HG02678 (cell line): ENCODE measurements at regions not wholly inside any gene's neighbourhood (a gene's known extent, or its start where the extent isn't known, plus 50 kb on each side); places are given as distances from the start of the nearest gene placed in this dataset.
"Not testable (repeated sequence)": the region's sequence is repeated elsewhere in the genome, so short reads cannot be mapped to it uniquely, and the experiment has no call there.

Experiments
- ATAC-seq: cut with Tn5 transposase; IDR thresholded peaks from one replicate; pipeline ENCODE4 v1.9.1; 2021; ENCODE audit warnings: mild to moderate bottlenecking, moderate library complexity; ENCODE audit not compliant: unreplicated experiment

GRCh38 chr1:163633366-163633765, 311.6 kb downstream of the NUF2 start:
- ATAC-seq, result no peak

GRCh38 chr1:163645676-163646075, 323.9 kb downstream of the NUF2 start:
- ATAC-seq, result not testable (repeated sequence)

GRCh38 chr1:163650624-163651023, 328.9 kb downstream of the NUF2 start:
- ATAC-seq, result no peak

GRCh38 chr1:163652441-163652840, 330.7 kb downstream of the NUF2 start:
- no peak for ATAC-seq

- ATAC-seq, result no peak
Observed at GRCh38 chr1:163655565-163655964, 333.8 kb downstream of the NUF2 start.

- no peak for ATAC-seq
Observed at GRCh38 chr1:163656095-163656759, 334.5 kb downstream of the NUF2 start.

- ATAC-seq, result no peak
Observed at GRCh38 chr1:163657719-163658118, 336.0 kb downstream of the NUF2 start.

GRCh38 chr1:163661391-163661790, 339.6 kb downstream of the NUF2 start:
- no peak for ATAC-seq

- ATAC-seq, result no peak
Observed at GRCh38 chr1:163664671-163665335, 343.0 kb downstream of the NUF2 start.

GRCh38 chr1:163668472-163668871, 346.7 kb downstream of the NUF2 start:
- no peak for ATAC-seq

- no peak for ATAC-seq
Observed at GRCh38 chr1:163670989-163671757, 349.4 kb downstream of the NUF2 start.

- ATAC-seq, result no peak
Observed at GRCh38 chr1:163672976-163673758, 351.4 kb downstream of the NUF2 start.

GRCh38 chr1:163673759-163674151, 352.0 kb downstream of the NUF2 start:
- ATAC-seq, result no peak

- ATAC-seq, result no peak
Observed at GRCh38 chr1:163674236-163674635, 352.5 kb downstream of the NUF2 start.

- no peak for ATAC-seq
Observed at GRCh38 chr1:163684785-163685184, 363.0 kb downstream of the NUF2 start.

GRCh38 chr1:163692266-163692665, 370.5 kb downstream of the NUF2 start:
- ATAC-seq, result no peak

- peak; percentile 64 for ATAC-seq
Observed at GRCh38 chr1:163697137-163697536, 375.4 kb downstream of the NUF2 start.

- no peak for ATAC-seq
Observed at GRCh38 chr1:163701783-163702374, 380.1 kb downstream of the NUF2 start.

- no peak for ATAC-seq
Observed at GRCh38 chr1:163703794-163704193, 382.0 kb downstream of the NUF2 start.

- ATAC-seq, result no peak
Observed at GRCh38 chr1:163706915-163707314, 385.2 kb downstream of the NUF2 start.

- ATAC-seq, result no peak
Observed at GRCh38 chr1:163709636-163710035, 387.9 kb downstream of the NUF2 start.
